Endometrial microvascular endothelial cells (primary cell): ENCODE measurements at regions not wholly inside any gene's neighbourhood (a gene's known extent, or its start where the extent isn't known, plus 50 kb on each side); places are given as distances from the start of the nearest gene placed in this dataset.

Experiments used
- in situ Hi-C: cut with HindIII; loops from 2 replicates; pipeline ENCODE4 v1.10.0; 2017; ENCODE audit warnings: low sequenced_read_pairs, low pct_unique_long_range_greater_than_20kb; ENCODE audit errors: inconsistent ontology term

GRCh38 chr2:40752796-40753195 is 300.9 kb upstream of the SLC8A1 start:
- in situ Hi-C loops = no loop called here

- in situ Hi-C loops = no loop called here
Observed at GRCh38 chr2:40754912-40755311, 303.0 kb upstream of the SLC8A1 start.

GRCh38 chr2:40758401-40759155 is 306.7 kb upstream of the SLC8A1 start:
- in situ Hi-C loops = no loop called here

- in situ Hi-C loops = no loop called here
Observed at GRCh38 chr2:40760071-40760666, 308.3 kb upstream of the SLC8A1 start.

GRCh38 chr2:40773291-40773690 is 321.4 kb upstream of the SLC8A1 start:
- in situ Hi-C loops = no loop called here

- in situ Hi-C loops = no loop called here
Observed at GRCh38 chr2:40783704-40784103, 331.8 kb upstream of the SLC8A1 start.

GRCh38 chr2:40786636-40787035 is 334.7 kb upstream of the SLC8A1 start:
- in situ Hi-C loops = no loop called here

GRCh38 chr2:40797120-40797519 is 345.2 kb upstream of the SLC8A1 start:
- in situ Hi-C loops = no loop called here

- in situ Hi-C loops = no loop called here
Observed at GRCh38 chr2:40803900-40804299, 352.0 kb upstream of the SLC8A1 start.

- in situ Hi-C loops = no loop called here
Observed at GRCh38 chr2:40809156-40809555, 357.3 kb upstream of the SLC8A1 start.

GRCh38 chr2:40814616-40815015 is 362.7 kb upstream of the SLC8A1 start:
- in situ Hi-C loops = no loop called here

- in situ Hi-C loops = no loop called here
Observed at GRCh38 chr2:40820319-40820718, 368.4 kb upstream of the SLC8A1 start.

- in situ Hi-C loops = no loop called here
Observed at GRCh38 chr2:40823478-40823877, 371.6 kb upstream of the SLC8A1 start.

- in situ Hi-C loops = no loop called here
Observed at GRCh38 chr2:40824278-40824677, 372.4 kb upstream of the SLC8A1 start.

- in situ Hi-C loops = no loop called here
Observed at GRCh38 chr2:40827392-40827791, 375.5 kb upstream of the SLC8A1 start.

- in situ Hi-C loops = no loop called here
Observed at GRCh38 chr2:40831321-40831873, 379.5 kb upstream of the SLC8A1 start.

- in situ Hi-C loops = no loop called here
Observed at GRCh38 chr2:40841856-40842255, 390.0 kb upstream of the SLC8A1 start.

GRCh38 chr2:40844353-40845277 is 392.7 kb upstream of the SLC8A1 start:
- in situ Hi-C loops = no loop called here

GRCh38 chr2:40851661-40852060 is 399.8 kb upstream of the SLC8A1 start:
- in situ Hi-C loops = no loop called here
